ENCODE measurements at regions not wholly inside any gene's neighbourhood (a gene's known extent, or its start where the extent isn't known, plus 50 kb on each side); places are given as distances from the start of the nearest gene placed in this dataset.
"Not testable (repeated sequence)": the region's sequence is repeated elsewhere in the genome, so short reads cannot be mapped to it uniquely, and the experiment has no call there.

DNA sequence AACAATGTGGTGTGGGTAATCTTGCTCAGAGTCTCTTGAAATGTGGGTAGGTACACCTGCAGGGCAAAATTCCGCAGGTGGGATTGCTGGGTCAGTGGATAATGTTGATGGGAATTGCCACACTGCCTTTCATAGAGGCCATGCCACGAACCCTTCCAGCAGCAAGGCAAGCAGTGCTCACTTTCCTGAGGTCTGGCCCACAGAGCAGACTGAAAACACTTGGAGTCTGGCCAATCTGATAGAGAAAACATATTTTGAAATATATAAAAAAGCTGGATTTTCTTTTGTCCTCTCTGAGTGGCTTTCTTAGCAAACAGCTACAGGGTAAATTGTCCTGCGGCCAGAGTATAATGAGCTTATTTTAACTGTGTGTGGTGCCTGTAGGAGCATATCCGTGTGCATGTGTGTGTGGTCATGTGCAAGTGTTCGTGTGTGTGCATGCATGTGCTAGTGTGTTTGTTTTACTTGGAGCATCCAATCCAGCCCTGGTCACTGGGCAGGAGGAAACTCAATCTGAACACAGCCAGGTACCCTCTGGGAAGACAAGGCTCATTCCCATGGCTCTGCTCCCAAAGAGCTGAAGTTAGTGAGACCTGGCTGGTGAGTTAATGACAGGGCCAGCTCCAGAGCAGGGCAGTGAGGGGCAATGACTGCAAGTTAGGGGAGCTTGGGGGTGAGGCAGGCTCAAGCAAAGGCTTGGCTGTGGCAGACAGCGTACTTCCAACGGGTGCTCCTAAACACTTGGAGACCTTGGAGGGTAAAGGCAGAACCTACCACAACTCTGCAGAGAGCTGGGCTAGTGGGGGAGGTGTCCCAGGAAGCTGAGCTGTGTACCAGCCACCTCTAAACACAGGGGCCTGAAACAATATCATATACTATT, 91.3 kb downstream of the PLXNA1 start:
- ChIA-PET POLR2A (no interaction called here), CTCF (interaction anchor here (0.5 kb wide), 1 partner anchor 319 kb away, joined by 4 read pairs; no protein-coding TSS in a partner anchor)
- no peaks in the 10 kb centered on the region for H3K9me3 Mint-ChIP-seq (ENCODE audit: low read depth)
- H3K36me3 Mint-ChIP-seq (ENCODE audit: low read depth): no peaks in the 10 kb centered on the region
- H3K27ac Mint-ChIP-seq: no peak overlapping the region
- H3K4me3 Mint-ChIP-seq: no peak overlapping the region
- no peak for DNase-seq
- no peaks in the 10 kb centered on the region for H3K27me3 Mint-ChIP-seq
- peaks cover 7% of the 10 kb centered on the region for H3K4me1 Mint-ChIP-seq
- ATAC-seq: no peak
- intact Hi-C loops (cut with DNase I, micrococcal nuclease): no loop called here

DNA sequence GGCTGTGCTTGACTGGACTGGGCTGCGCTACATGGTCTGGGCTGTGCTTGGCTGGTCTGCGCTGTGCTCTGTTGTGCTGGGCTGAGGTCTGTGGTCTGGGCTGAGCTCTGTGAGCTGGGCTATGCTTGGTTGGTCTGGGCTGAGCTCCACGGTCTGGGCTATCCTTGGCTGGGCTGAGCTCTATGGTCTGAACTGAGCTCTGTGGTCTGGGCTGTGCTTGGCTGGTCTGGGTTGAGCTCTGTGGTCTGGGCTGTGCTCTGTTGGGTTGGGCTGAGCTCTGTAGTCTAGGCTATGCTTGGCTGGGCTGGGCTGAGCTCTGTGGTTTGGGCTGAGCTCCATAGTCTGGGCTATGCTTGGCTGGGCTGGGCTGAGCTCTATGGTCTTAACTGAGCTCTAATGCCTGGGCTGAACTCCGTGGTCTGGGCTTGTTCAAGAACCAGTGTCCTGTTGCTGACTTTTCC, 92.0 kb downstream of the PLXNA1 start:
- CTCF ChIA-PET: no interaction called here

DNA sequence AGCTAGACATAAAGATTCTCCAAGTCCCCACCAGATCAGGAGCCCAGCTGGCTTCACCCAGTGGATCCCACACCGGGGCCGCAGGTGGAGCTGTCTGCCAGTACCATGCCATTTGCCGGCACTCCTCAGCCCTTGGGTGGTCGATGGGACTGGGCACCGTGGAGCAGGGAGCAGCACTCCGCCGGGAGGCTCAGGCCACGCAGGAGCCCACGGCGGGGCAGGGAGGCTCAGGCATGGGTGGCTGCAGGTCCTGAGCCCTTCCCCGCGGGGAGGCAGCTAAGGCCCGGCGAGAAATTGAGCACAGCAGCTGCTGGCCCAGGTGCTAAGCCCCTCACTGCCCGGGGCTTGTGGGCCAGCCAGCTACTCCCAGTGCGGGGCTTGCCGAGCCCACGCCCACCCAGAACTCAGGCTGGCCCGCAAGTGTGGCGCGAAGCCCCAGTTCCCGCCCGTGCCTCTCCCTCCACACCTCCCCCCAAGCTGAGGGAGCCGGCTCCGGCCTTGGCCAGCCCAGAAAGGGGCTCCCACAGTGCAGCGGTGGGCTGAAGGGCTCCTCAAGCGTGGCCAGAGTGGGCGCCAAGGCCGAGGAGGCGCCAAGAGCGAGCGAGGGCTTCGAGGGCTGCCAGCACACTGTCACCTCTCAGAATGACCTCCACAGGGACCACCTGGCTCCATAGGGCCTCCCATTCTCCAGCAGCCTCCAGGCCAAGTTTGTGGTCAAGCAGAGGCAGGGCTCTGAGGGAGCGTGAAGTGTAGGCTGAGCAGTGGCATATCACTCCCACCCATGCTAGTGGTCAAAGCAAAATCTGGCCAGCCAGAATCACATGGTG, 93.5 kb downstream of the PLXNA1 start:
- DNase-seq; ATAC-seq; POLR2A ChIA-PET; intact Hi-C loops (cut with DNase I, micrococcal nuclease); H3K9me3 Mint-ChIP-seq (ENCODE audit: low read depth); H3K36me3 Mint-ChIP-seq (ENCODE audit: low read depth); H3K4me1 Mint-ChIP-seq; H3K27me3 Mint-ChIP-seq; H3K27ac Mint-ChIP-seq; H3K4me3 Mint-ChIP-seq: not testable (repeated sequence)
- CTCF ChIA-PET: interaction anchor here (0.6 kb wide), 1 partner anchor 322 kb away, joined by 3 read pairs; no protein-coding TSS in a partner anchor

More for the DNA sequence above, 92.0 kb downstream of the PLXNA1 start:
- peak; percentile 19 for ATAC-seq
- Mint-ChIP-seq H3K4me1 (peaks cover 7% of the 10 kb centered on the region), H3K27ac (no peak overlapping the region), H3K36me3 (ENCODE audit: low read depth) (no peaks in the 10 kb centered on the region), H3K9me3 (ENCODE audit: low read depth) (no peaks in the 10 kb centered on the region), H3K4me3 (no peak overlapping the region), H3K27me3 (no peaks in the 10 kb centered on the region)
- intact Hi-C loops (cut with DNase I, micrococcal nuclease): no loop called here
- no peak for DNase-seq
- POLR2A ChIA-PET: no interaction called here

DNA sequence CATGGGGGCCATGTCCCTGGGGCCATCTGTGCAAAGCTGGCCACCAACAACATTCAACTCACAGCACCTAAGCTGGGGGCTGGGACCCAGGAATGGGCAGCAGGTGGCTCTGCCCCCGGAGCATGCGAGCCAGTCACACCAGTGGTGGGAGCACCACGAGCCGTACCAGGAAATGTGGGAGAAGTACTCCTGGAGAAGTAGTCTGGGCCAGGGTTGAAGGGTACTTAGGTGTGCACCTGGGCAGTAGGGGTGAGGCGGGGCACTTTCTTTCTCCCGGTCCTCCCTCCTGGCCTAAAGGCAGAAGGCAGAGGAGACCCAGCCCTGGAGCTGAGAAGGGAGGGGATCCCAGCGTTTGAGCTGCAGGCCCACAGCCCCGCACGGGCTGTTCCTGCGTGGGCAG, 94.2 kb downstream of the PLXNA1 start:
- POLR2A ChIA-PET: no interaction called here
- Mint-ChIP-seq H3K27me3 (no peaks in the 10 kb centered on the region), H3K4me3 (no peak overlapping the region), H3K27ac (no peak overlapping the region), H3K36me3 (ENCODE audit: low read depth) (no peaks in the 10 kb centered on the region), H3K9me3 (ENCODE audit: low read depth) (no peaks in the 10 kb centered on the region), H3K4me1 (peaks cover 7% of the 10 kb centered on the region)
- ATAC-seq (no peak), DNase-seq (no peak)
- intact Hi-C loops (cut with DNase I, micrococcal nuclease): no loop called here
- CTCF ChIA-PET: no interaction called here

DNA sequence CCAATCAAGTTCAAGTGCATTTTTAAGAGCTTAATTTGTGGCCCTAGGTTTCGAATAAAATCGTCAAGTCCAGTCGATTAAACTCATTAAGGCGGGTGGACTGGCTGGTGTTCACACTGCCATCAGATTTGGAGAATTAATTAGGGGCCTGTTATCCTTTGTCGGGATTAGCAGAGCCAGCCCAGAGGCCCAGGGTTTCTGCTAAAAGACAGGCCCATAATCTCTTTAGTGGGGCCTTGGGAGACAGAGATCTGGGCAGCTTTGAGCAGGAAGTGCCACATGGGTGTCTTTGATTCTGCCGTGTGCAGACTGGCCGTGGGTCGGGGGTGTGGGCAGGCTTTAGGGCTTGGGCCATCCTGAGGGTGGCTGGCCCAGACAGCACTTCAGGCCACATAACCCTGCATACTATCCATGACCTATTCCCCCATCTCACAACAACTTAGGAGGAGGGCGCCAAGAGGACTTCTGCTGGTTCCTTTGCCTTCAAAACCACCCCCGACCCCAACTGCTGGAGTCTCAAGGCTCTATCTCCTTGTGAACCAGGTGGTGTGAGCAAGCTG, 94.7 kb downstream of the PLXNA1 start:
- H3K36me3 Mint-ChIP-seq (ENCODE audit: low read depth): no peaks in the 10 kb centered on the region
- CTCF ChIA-PET: no interaction called here
- H3K27ac Mint-ChIP-seq: no peak overlapping the region
- H3K27me3 Mint-ChIP-seq: no peaks in the 10 kb centered on the region
- intact Hi-C loops (cut with DNase I, micrococcal nuclease): no loop called here
- POLR2A ChIA-PET: no interaction called here
- DNase-seq (no peak), ATAC-seq (no peak)
- no peaks in the 10 kb centered on the region for H3K9me3 Mint-ChIP-seq (ENCODE audit: low read depth)
- peaks cover 7% of the 10 kb centered on the region for H3K4me1 Mint-ChIP-seq
- H3K4me3 Mint-ChIP-seq: no peak overlapping the region

DNA sequence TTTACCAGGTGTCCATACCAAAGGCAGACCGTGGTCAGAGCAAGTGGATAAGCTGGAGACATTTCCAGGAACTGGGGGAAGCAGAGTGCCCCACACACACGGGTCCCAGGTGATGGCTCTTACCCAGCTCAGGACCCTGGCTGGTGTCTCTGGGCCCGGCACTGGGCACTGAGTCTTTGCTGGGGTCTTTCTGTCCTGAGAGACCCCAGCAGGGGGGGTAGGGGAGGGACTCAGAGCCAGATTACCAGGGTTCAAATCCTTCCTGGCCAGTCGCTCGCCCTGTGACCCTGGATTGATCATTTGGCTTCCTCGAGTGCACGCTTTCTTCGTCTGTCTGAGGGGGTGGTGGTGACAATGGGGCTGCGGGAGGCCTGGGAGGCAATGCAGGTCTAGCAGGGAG, 95.7 kb downstream of the PLXNA1 start:
- ATAC-seq (no peak), DNase-seq (no peak)
- Mint-ChIP-seq H3K4me1 (peaks cover 7% of the 10 kb centered on the region), H3K36me3 (ENCODE audit: low read depth) (no peaks in the 10 kb centered on the region), H3K9me3 (ENCODE audit: low read depth) (no peaks in the 10 kb centered on the region), H3K27ac (no peak overlapping the region), H3K27me3 (no peaks in the 10 kb centered on the region), H3K4me3 (no peak overlapping the region)
- intact Hi-C loops (cut with DNase I, micrococcal nuclease): no loop called here
- CTCF ChIA-PET: no interaction called here
- POLR2A ChIA-PET: no interaction called here

DNA sequence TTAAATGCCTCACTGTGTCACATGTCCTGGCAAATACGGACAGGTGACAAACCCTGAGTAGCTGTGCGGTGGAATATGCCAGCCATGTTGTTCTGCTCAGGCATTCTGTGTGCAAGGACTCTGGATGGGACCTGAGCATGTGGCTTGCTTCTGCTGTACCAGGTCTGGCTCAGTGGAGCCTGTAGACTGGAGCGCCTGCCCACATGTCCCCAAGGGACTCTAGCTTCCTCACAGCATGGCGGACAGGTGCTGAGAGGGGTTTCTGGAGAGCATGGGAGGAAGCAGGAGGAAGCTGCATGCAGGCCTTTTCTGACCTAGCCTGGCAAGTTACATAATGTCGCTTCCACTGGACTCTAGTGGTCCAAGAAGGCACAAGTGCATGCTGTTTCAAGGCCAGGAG, 96.3 kb downstream of the PLXNA1 start:
- Mint-ChIP-seq H3K9me3 (ENCODE audit: low read depth) (no peaks in the 10 kb centered on the region), H3K27me3 (no peaks in the 10 kb centered on the region), H3K27ac (no peak overlapping the region)

DNA sequence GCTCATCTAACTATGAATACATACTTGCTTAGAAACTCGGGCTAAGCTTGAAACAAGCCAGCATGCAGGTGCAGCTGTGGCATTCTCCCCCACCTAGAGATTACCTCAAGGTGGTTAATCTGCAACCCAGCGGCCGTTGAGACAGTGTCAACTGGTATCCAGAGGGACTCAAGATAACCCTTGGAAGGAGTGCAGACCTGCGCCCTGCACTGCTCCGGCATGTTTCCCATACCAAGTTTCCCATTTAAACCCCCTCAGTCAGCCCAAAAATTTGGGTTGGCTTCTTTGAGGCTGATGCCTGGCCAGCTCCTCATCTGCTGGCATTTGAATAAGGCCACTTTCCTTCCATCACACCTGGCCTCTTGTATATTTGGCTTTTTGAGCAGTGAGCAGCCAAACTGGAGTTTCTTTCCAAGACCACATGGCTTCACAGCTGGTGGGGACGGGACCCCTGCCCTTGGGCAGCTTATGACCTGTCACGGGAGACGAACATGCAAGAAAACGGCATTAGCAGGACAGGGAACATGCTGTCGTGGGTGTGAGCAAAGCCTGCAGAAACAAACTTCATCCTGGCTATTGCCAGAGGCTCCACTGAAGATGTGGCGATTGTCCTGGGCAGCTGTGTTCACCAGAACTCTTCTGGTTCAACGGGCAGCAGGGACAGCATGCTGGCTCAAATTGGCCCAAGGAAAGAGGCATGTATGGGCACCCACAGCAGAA, 98.2 kb downstream of the PLXNA1 start:
- Mint-ChIP-seq H3K9me3 (ENCODE audit: low read depth) (no peaks in the 10 kb centered on the region), H3K27me3 (no peaks in the 10 kb centered on the region), H3K36me3 (ENCODE audit: low read depth) (no peaks in the 10 kb centered on the region), H3K27ac (no peak overlapping the region), H3K4me1 (no peaks in the 10 kb centered on the region), H3K4me3 (no peak overlapping the region)
- ATAC-seq (no peak), DNase-seq (no peak)
- ChIA-PET CTCF (no interaction called here), POLR2A (no interaction called here)
- intact Hi-C loops (cut with DNase I, micrococcal nuclease): no loop called here

More for the DNA sequence above, 96.3 kb downstream of the PLXNA1 start:
- H3K4me1 Mint-ChIP-seq: peaks cover 7% of the 10 kb centered on the region
- no peaks in the 10 kb centered on the region for H3K36me3 Mint-ChIP-seq (ENCODE audit: low read depth)
- ATAC-seq (no peak), DNase-seq (no peak)
- ChIA-PET POLR2A (no interaction called here), CTCF (no interaction called here)
- intact Hi-C loops (cut with DNase I, micrococcal nuclease): no loop called here
- no peak overlapping the region for H3K4me3 Mint-ChIP-seq

DNA sequence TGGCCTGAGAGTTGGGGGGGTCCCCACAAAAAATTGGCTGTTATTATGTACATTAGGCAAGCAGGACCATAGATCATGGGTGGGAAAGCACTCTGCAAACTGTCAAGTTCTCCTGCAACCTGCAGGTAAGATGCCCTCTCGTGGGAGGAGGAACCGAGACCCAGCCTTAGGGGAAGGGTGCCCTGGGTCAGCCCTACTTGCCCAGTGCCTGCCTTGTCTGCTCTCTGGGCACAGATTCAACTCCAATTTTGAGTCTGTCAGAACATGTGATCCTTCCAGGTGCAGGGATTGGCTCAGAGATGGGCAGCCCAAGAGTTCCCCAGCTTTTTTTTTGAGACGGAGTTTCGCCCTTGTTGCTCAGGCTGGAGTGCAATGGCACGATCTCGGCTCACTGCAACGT, 99.2 kb downstream of the PLXNA1 start:
- ChIA-PET CTCF (no interaction called here), POLR2A (no interaction called here)
- Mint-ChIP-seq H3K27me3 (no peaks in the 10 kb centered on the region), H3K4me1 (no peaks in the 10 kb centered on the region), H3K9me3 (ENCODE audit: low read depth) (no peaks in the 10 kb centered on the region), H3K4me3 (no peak overlapping the region), H3K36me3 (ENCODE audit: low read depth) (no peaks in the 10 kb centered on the region), H3K27ac (no peak overlapping the region)
- ATAC-seq: no peak
- DNase-seq: no peak
- intact Hi-C loops (cut with DNase I, micrococcal nuclease): no loop called here

DNA sequence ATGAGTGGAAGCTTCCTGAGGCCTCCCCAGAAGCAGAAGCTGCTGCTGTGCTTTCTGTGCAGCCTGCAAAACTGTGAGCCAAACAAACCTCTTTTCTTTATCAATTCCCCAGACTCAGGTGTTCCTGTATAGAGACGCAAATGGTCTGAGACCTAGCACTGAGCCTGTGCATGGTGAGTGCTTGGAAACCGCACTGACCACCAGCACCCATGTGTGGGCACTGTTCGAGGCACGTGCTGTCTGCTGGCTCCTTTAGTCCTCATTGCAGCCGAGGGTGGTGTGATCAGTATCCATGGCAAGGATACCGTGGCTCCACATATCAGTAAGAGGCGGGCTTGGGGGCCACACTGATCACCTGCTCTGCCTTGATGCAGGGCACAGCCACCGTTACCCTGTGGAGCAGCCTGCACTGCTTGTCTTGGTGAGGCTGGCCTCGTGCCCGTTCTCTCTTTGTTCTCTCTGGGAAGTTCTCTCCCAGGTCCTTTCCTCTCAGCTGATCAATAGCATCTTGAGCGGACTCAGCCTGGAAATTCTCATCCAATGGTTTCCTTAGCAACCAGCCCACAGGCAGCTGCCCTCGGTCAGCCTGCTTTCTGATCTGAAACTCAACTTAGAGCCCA, 101.0 kb downstream of the PLXNA1 start:
- DNase-seq: no peak
- H3K27ac Mint-ChIP-seq: no peak overlapping the region
- no peaks in the 10 kb centered on the region for H3K36me3 Mint-ChIP-seq (ENCODE audit: low read depth)
- no peaks in the 10 kb centered on the region for H3K9me3 Mint-ChIP-seq (ENCODE audit: low read depth)
- no peak overlapping the region for H3K4me3 Mint-ChIP-seq
- intact Hi-C loops (cut with DNase I, micrococcal nuclease): no loop called here
- ChIA-PET CTCF (no interaction called here), POLR2A (no interaction called here)
- no peak for ATAC-seq
- H3K4me1 Mint-ChIP-seq: no peaks in the 10 kb centered on the region
- no peaks in the 10 kb centered on the region for H3K27me3 Mint-ChIP-seq

DNA sequence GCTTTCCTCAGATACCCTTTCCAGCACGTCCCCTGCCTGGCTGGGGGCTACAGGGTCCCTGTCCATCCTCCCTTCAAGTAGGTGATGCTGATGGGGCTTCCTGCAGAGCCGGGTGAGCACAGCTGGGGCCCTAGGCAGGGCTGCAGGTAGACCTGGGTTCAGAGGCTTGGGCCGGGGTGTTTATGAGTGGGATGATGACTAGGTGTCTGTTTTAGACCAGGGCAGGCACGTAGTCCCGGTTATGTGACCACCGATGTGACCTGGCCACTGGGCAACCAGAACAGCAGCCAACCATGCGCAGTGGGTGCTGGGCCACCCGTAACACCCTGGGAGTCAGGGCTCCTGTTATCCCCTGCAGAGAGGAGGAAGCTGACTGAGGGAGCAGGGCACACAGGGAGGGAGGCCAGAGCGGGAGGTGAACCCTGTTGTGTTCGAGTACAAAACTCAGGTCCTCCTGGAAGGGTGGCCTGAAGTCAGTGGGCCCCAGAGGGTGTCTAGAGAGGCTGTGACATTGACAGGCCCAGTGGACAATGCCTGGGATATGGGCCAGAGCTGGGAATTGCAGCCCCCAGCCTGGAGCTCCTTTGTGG, 101.6 kb downstream of the PLXNA1 start:
- ATAC-seq (no peak), DNase-seq (no peak)
- ChIA-PET POLR2A (no interaction called here), CTCF (interaction anchor here (0.8 kb wide), 1 partner anchor 16 kb away, joined by 3 read pairs; no protein-coding TSS in a partner anchor)
- H3K9me3 Mint-ChIP-seq (ENCODE audit: low read depth): no peaks in the 10 kb centered on the region
- intact Hi-C loops (cut with DNase I, micrococcal nuclease): no loop called here
- no peaks in the 10 kb centered on the region for H3K4me1 Mint-ChIP-seq
- H3K27ac Mint-ChIP-seq: no peak overlapping the region
- no peak overlapping the region for H3K4me3 Mint-ChIP-seq
- no peaks in the 10 kb centered on the region for H3K27me3 Mint-ChIP-seq
- no peaks in the 10 kb centered on the region for H3K36me3 Mint-ChIP-seq (ENCODE audit: low read depth)
